SK-N-MC (cell line): ENCODE measurements at regions not wholly inside any gene's neighbourhood (a gene's known extent, or its start where the extent isn't known, plus 50 kb on each side); places are given as distances from the start of the nearest gene placed in this dataset.

Experiments used
- EZH2 ChIP-seq: fragments of 200-600 bp; sonication (generic); IDR thresholded peaks from one replicate; pipeline ENCODE4 v1.6.1; 2017; ENCODE audit warnings: antibody characterized with exemption
- POLR2AphosphoS5 ChIP-seq: IDR thresholded peaks from 2 replicates; pipeline ENCODE4 v1.6.1; 2012; ENCODE audit warnings: mild to moderate bottlenecking, low read depth, low read length, borderline replicate concordance

GRCh38 chr2:145939949-145940348 lies 1420.0 kb upstream of the ZEB2 start:
- TF ChIP-seq EZH2: no peak
- no peak for TF ChIP-seq POLR2AphosphoS5
